ENCODE measurements at regions not wholly inside any gene's neighbourhood (a gene's known extent, or its start where the extent isn't known, plus 50 kb on each side); places are given as distances from the start of the nearest gene placed in this dataset.

- DNase-seq = no peak
Observed at GRCh38 chr15:94047566-94047965, 183.8 kb upstream of the MCTP2 start.

GRCh38 chr15:94042180-94042928 is 189.0 kb upstream of the MCTP2 start:
- DNase-seq = no peak

- no peak for DNase-seq
Observed at GRCh38 chr15:94041746-94042145, 189.6 kb upstream of the MCTP2 start.

GRCh38 chr15:94040541-94041248 is 190.7 kb upstream of the MCTP2 start:
- DNase-seq = no peak

GRCh38 chr15:94036156-94036555 is 195.2 kb upstream of the MCTP2 start:
- DNase-seq = no peak

- DNase-seq = no peak
Observed at GRCh38 chr15:94033683-94034020, 197.7 kb upstream of the MCTP2 start.

- no peak for DNase-seq
Observed at GRCh38 chr15:94033014-94033682, 198.2 kb upstream of the MCTP2 start.

- no peak for DNase-seq
Observed at GRCh38 chr15:94032571-94032970, 198.8 kb upstream of the MCTP2 start.

GRCh38 chr15:94031072-94031471 is 200.3 kb upstream of the MCTP2 start:
- no peak for DNase-seq

GRCh38 chr15:94029495-94029894 is 201.9 kb upstream of the MCTP2 start:
- no peak for DNase-seq

GRCh38 chr15:94028809-94029208 is 202.6 kb upstream of the MCTP2 start:
- DNase-seq = no peak

- no peak for DNase-seq
Observed at GRCh38 chr15:94028121-94028520, 203.2 kb upstream of the MCTP2 start.

GRCh38 chr15:94027581-94027980 is 203.8 kb upstream of the MCTP2 start:
- no peak for DNase-seq

- no peak for DNase-seq
Observed at GRCh38 chr15:94026458-94027304, 204.7 kb upstream of the MCTP2 start.

- DNase-seq = no peak
Observed at GRCh38 chr15:94023531-94023930, 207.8 kb upstream of the MCTP2 start.

- DNase-seq = no peak
Observed at GRCh38 chr15:94021621-94022320, 209.6 kb upstream of the MCTP2 start.

GRCh38 chr15:94019062-94019461 is 212.3 kb upstream of the MCTP2 start:
- DNase-seq = no peak

GRCh38 chr15:94015324-94015723 is 216.0 kb upstream of the MCTP2 start:
- no peak for DNase-seq

GRCh38 chr15:94008104-94009074 is 223.0 kb upstream of the MCTP2 start:
- DNase-seq = no peak

- no peak for DNase-seq
Observed at GRCh38 chr15:94004697-94005096, 226.7 kb upstream of the MCTP2 start.

- no peak for DNase-seq
Observed at GRCh38 chr15:94002041-94002440, 229.3 kb upstream of the MCTP2 start.
